ENCODE measurements at regions not wholly inside any gene's neighbourhood (a gene's known extent, or its start where the extent isn't known, plus 50 kb on each side); places are given as distances from the start of the nearest gene placed in this dataset.

DNA sequence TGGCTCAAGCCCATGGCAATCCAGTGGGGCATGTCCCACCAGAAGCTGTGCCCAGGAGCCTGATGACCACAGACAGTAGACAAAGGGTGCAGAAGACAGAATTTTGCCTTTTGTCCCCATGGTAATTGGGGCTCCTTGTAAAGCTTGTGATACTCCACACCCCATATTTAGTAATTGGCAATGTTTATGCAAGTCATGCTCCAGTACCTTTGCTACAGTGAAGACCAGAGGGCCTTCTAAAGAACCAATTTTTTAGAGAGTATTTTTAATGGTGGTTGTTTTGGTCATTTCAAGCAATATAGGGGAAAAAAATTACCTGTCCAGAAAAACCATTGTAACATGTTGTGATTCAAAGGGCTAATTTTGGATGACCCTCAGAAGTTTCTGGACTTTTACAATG, 194.8 kb downstream of the ANAPC1 start:
- TF ChIP-seq, protein P1, sequence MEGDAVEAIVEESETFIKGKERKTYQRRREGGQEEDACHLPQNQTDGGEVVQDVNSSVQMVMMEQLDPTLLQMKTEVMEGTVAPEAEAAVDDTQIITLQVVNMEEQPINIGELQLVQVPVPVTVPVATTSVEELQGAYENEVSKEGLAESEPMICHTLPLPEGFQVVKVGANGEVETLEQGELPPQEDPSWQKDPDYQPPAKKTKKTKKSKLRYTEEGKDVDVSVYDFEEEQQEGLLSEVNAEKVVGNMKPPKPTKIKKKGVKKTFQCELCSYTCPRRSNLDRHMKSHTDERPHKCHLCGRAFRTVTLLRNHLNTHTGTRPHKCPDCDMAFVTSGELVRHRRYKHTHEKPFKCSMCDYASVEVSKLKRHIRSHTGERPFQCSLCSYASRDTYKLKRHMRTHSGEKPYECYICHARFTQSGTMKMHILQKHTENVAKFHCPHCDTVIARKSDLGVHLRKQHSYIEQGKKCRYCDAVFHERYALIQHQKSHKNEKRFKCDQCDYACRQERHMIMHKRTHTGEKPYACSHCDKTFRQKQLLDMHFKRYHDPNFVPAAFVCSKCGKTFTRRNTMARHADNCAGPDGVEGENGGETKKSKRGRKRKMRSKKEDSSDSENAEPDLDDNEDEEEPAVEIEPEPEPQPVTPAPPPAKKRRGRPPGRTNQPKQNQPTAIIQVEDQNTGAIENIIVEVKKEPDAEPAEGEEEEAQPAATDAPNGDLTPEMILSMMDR (IDR thresholded peaks at IDR 0.05; ENCODE audit: borderline replicate concordance, extremely low read depth, low read length, poor library complexity, severe bottlenecking) = no peak
- no peak for TF ChIP-seq EZH2 (IDR thresholded peaks at IDR 0.05; ENCODE audit: borderline replicate concordance, low read depth, low read length, severe bottlenecking)
